Superior temporal gyrus (tissue), 1 donor: ENCODE measurements at regions not wholly inside any gene's neighbourhood (a gene's known extent, or its start where the extent isn't known, plus 50 kb on each side); places are given as distances from the start of the nearest gene placed in this dataset.

Experiments
- DNase-seq: peaks from one replicate; pipeline ENCODE4 v3.0.0-alpha.2; 2016; ENCODE audit errors: extremely low spot score

GRCh38 chr9:126221480-126221879 is 105.1 kb upstream of the MVB12B start:
- DNase-seq, result no peak

- DNase-seq, result no peak
Measured at GRCh38 chr9:126222363-126222834, 104.2 kb upstream of the MVB12B start.

GRCh38 chr9:126222835-126223431 is 103.7 kb upstream of the MVB12B start:
- no peak for DNase-seq

- no peak for DNase-seq
Measured at GRCh38 chr9:126223798-126224531, 102.7 kb upstream of the MVB12B start.

- no peak for DNase-seq
Measured at GRCh38 chr9:126225611-126226609, 100.7 kb upstream of the MVB12B start.

GRCh38 chr9:126226991-126227936 is 99.4 kb upstream of the MVB12B start:
- peak; percentile 11 for DNase-seq

- no peak for DNase-seq
Measured at GRCh38 chr9:126228111-126228780, 98.4 kb upstream of the MVB12B start.

GRCh38 chr9:126228781-126229444 is 97.7 kb upstream of the MVB12B start:
- DNase-seq, result peak; percentile 90

GRCh38 chr9:126229501-126229900 is 97.1 kb upstream of the MVB12B start:
- DNase-seq, result no peak

GRCh38 chr9:126230692-126231091 is 95.9 kb upstream of the MVB12B start:
- no peak for DNase-seq

- no peak for DNase-seq
Measured at GRCh38 chr9:126232461-126232860, 94.2 kb upstream of the MVB12B start.

GRCh38 chr9:126233175-126233574 is 93.5 kb upstream of the MVB12B start:
- no peak for DNase-seq

- no peak for DNase-seq
Measured at GRCh38 chr9:126233913-126234525, 92.6 kb upstream of the MVB12B start.

- DNase-seq, result no peak
Measured at GRCh38 chr9:126234681-126235335, 91.8 kb upstream of the MVB12B start.

GRCh38 chr9:126235336-126236243 is 91.0 kb upstream of the MVB12B start:
- DNase-seq, result no peak

- DNase-seq, result no peak
Measured at GRCh38 chr9:126236273-126236672, 90.4 kb upstream of the MVB12B start.

GRCh38 chr9:126238415-126238814 is 88.2 kb upstream of the MVB12B start:
- DNase-seq, result no peak

- no peak for DNase-seq
Measured at GRCh38 chr9:126239515-126239914, 87.1 kb upstream of the MVB12B start.
